HG03108 (cell line): ENCODE measurements at regions not wholly inside any gene's neighbourhood (a gene's known extent, or its start where the extent isn't known, plus 50 kb on each side); places are given as distances from the start of the nearest gene placed in this dataset.

Experiments used
- ATAC-seq: cut with Tn5 transposase; IDR thresholded peaks from one replicate; pipeline ENCODE4 v1.9.1; 2021; ENCODE audit warnings: moderate library complexity; ENCODE audit not compliant: unreplicated experiment

- no peak for ATAC-seq
Observed at GRCh38 chr20:51083447-51083846, 60.5 kb upstream of the KCNG1 start.

- ATAC-seq: no peak
Observed at GRCh38 chr20:51082988-51083387, 60.1 kb upstream of the KCNG1 start.

GRCh38 chr20:51080516-51080915, 57.6 kb upstream of the KCNG1 start:
- no peak for ATAC-seq

- no peak for ATAC-seq
Observed at GRCh38 chr20:51079488-51079887, 56.6 kb upstream of the KCNG1 start.

- no peak for ATAC-seq
Observed at GRCh38 chr20:51077686-51078060, 54.8 kb upstream of the KCNG1 start.

GRCh38 chr20:51076786-51077685, 54.1 kb upstream of the KCNG1 start:
- no peak for ATAC-seq

GRCh38 chr20:51074062-51074461, 51.2 kb upstream of the KCNG1 start:
- ATAC-seq: no peak
